GM10248 (cell line): ENCODE measurements at regions not wholly inside any gene's neighbourhood (a gene's known extent, or its start where the extent isn't known, plus 50 kb on each side); places are given as distances from the start of the nearest gene placed in this dataset.

ENCODE experiments used
- CTCF ChIA-PET: fragments of 300-600 bp; sonication (Branson Sonifier 250); formaldehyde crosslinking; extraction: SDS; loops from one replicate; lab custom pipeline; 2021; ENCODE audit warnings: antibody characterized with exemption; lab: Yijun Ruan, JAX
- POLR2A ChIA-PET: fragments of 350-650 bp; sonication (Branson Sonifier 250); formaldehyde crosslinking; extraction: SDS; loops from one replicate; lab custom pipeline; 2020; ENCODE audit warnings: antibody characterized with exemption; lab: Yijun Ruan, JAX
- DNase-seq: peaks from one replicate; pipeline ENCODE4 v3.0.0; 2012; ENCODE audit errors: extremely low spot score
- CTCF ChIP-seq: IDR thresholded peaks from 2 replicates; pipeline ENCODE4 v1.5.1; 2012; ENCODE audit warnings: mild to moderate bottlenecking, low read depth; ENCODE audit errors: extremely low read depth, missing control alignments, control extremely low read depth

DNA sequence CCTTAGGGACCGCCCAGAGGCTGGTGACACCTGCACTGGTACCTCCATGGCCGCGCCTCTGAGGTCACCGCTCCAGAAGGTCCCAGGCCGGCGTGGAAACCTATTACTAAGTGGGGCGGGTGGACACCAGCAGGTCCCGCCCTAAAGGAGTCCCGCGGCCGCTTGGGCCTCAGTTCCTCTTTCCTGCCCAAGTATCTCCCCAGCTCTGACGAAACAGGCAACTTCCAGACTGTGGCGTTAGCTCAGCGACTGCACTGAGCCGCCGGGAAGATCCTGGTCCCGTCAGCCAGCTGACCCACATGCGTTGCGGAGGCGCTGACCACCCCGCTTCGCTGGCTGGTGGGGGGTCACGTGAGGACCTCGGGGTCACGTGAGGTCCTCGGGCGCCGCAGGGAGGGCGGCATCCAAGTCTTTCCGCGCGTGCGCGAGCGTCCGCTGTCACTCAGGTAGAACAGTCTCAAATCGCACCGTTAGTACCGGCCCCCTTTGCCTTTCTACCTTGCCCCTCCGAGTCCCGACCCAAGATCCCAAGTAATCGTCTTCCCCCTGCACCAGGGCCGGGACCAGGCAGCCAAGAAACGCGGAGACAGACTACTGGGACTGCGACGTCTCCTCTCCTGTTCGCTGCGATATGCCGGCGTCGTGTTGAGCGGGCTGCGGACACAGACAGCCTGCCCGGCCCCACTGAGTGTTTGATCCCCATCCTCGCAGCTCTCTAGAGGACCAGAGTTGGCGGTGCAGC, 53.7 kb upstream of the KDM4C start:
- CTCF ChIA-PET = interaction anchor here (1.4 kb wide), 1 partner anchor 12 kb away, joined by 5 read pairs; no protein-coding TSS in a partner anchor
- no peak for TF ChIP-seq CTCF
- POLR2A ChIA-PET = interaction anchor here (0.6 to 1.8 kb wide), 4 partner anchors 11 to 53 kb away, joined by 4 to 8 read pairs (median 6); partner anchors contain the start of gene KDM4C
- peak; percentile 95 for DNase-seq

- DNase-seq = no peak
- POLR2A ChIA-PET = interaction anchor here (1.8 kb wide), 1 partner anchor 54 kb away, joined by 8 read pairs; the partner anchor contains the start of gene KDM4C
- CTCF ChIA-PET = interaction anchor here (1.4 kb wide), 1 partner anchor 13 kb away, joined by 5 read pairs; no protein-coding TSS in a partner anchor
- TF ChIP-seq CTCF = no peak
These were observed 55.1 kb upstream of the KDM4C start for GRCh38 chr9:6702707-6703106.

DNA sequence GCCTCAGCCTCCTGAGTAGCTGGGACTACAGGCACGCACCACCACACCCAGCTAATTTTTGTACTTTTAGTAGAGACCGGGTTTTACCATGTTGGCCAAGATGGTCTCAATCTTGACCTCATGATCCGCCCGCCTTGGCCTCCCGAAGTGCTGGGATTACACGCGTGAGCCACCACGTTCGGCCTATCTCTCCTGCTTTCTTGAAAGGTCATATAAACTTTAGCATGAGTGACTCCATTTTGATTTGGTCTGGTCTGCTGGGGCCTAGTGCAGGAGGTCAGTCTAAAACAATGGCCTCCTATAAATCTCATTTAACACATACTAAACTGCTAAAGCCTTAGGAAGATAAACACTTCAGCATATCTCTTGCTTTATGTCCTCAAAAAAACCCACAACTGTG, 50.6 kb upstream of the GLDC start:
- DNase-seq = no peak
- ChIA-PET CTCF (no interaction called here), POLR2A (no interaction called here)
- no peak for TF ChIP-seq CTCF

- ChIA-PET CTCF (no interaction called here), POLR2A (no interaction called here)
- no peak for TF ChIP-seq CTCF
- no peak for DNase-seq
These were observed 49.7 kb upstream of the GLDC start for GRCh38 chr9:6695121-6695814.
